H1 (cell line): ENCODE measurements at regions not wholly inside any gene's neighbourhood (a gene's known extent, or its start where the extent isn't known, plus 50 kb on each side); places are given as distances from the start of the nearest gene placed in this dataset.

ENCODE experiments used
- CTCF ChIA-PET: fragments of 300-600 bp; sonication (Branson Sonifier 250); formaldehyde crosslinking; loops from one replicate; lab custom pipeline; 2021; ENCODE audit not compliant: partially characterized antibody; lab: Charles Lee
- POLR2A ChIA-PET: fragments of 300-600 bp; sonication (Branson Sonifier 250); formaldehyde crosslinking; loops from one replicate; lab custom pipeline; 2021; ENCODE audit warnings: inconsistent platforms; ENCODE audit not compliant: partially characterized antibody; lab: Charles Lee
- DNase-seq, 2 experiments: peaks; one replicate each; pipeline versions ENCODE4 v3.0.0 to v3.0.0-alpha.2; 2010 to 2022; ENCODE audit warnings: low spot score in 2 of 2, low read depth in 1 of 2, mixed read lengths in 1 of 2
- FAIRE-seq: peaks from 2 replicates; lab custom pipeline; 2011; peaks lifted over from hg19 to GRCh38; lab: Jason Lieb, UNC
- H2AFZ ChIP-seq: 2 replicates; pipeline ENCODE4 v1.8.1; 2012; ENCODE audit warnings: low read length, inconsistent platforms
- H2AK5ac ChIP-seq: 2 replicates; pipeline ENCODE4 v1.6.1; 2013; ENCODE audit warnings: low read depth, low read length
- H2BK120ac ChIP-seq: replicated peaks from 2 replicates; pipeline ENCODE3; 2013; ENCODE audit warnings: low read depth, low read length, inconsistent platforms
- H2BK12ac ChIP-seq: 2 replicates; pipeline ENCODE4 v1.6.1; 2013; ENCODE audit warnings: low read depth, low read length
- H2BK15ac ChIP-seq: 2 replicates; pipeline ENCODE4 v1.6.1; 2013; ENCODE audit warnings: low read length
- H2BK20ac ChIP-seq: 2 replicates; pipeline ENCODE4 v1.6.1; 2013; ENCODE audit warnings: low read length
- H2BK5ac ChIP-seq: 2 replicates; pipeline ENCODE4 v1.6.1; 2013; ENCODE audit warnings: low read depth, low read length
- H3K14ac ChIP-seq: 2 replicates; pipeline ENCODE4 v1.6.1; 2013; ENCODE audit warnings: inconsistent platforms; ENCODE audit not compliant: insufficient read length
- H3K18ac ChIP-seq: 2 replicates; pipeline ENCODE4 v1.6.1; 2013; ENCODE audit warnings: low read length; ENCODE audit errors: extremely low read depth
- H3K23ac ChIP-seq: 2 replicates; pipeline ENCODE4 v1.6.1; 2013; ENCODE audit warnings: inconsistent platforms; ENCODE audit not compliant: insufficient read length
- H3K23me2 ChIP-seq: 2 replicates; pipeline ENCODE4 v1.6.1; 2013; ENCODE audit warnings: low read depth, low read length
- H3K27ac ChIP-seq: 2 replicates; pipeline ENCODE4 v1.6.1; 2011; ENCODE audit warnings: low read depth, low read length, inconsistent platforms
- H3K27me3 ChIP-seq, 4 experiments: replicated peaks in 1 of 4; 1 replicate in 1 of 4; 2 replicates in 3 of 4; pipeline versions ENCODE4 v1.6.1 to v1.8.1; 2011 to 2013; ENCODE audit warnings: low read length in 3 of 4, mild to moderate bottlenecking in 3 of 4, inconsistent platforms in 2 of 4, mixed read lengths in 2 of 4, moderate library complexity in 1 of 4; ENCODE audit not compliant: control insufficient read depth in 3 of 4, insufficient read depth in 3 of 4; ENCODE audit errors: extremely low read depth in 1 of 4
- H3K36me3 ChIP-seq, 4 experiments: 2 replicates each; pipeline versions ENCODE4 v1.6.1 to v1.8.1; 2011 to 2013; ENCODE audit warnings: mild to moderate bottlenecking in 4 of 4, low read length in 3 of 4, moderate library complexity in 2 of 4, control low read depth in 1 of 4, inconsistent platforms in 1 of 4; ENCODE audit not compliant: insufficient read depth in 4 of 4, control insufficient read depth in 2 of 4
- H3K4ac ChIP-seq: replicated peaks from 2 replicates; pipeline ENCODE3; 2013; ENCODE audit warnings: low read length, low read depth, mixed read lengths, inconsistent platforms; ENCODE audit not compliant: insufficient read length
- H3K4me1 ChIP-seq, 4 experiments: replicated peaks in 1 of 4; 1 replicate in 1 of 4; 2 replicates in 3 of 4; pipeline versions ENCODE4 v1.6.1 to v1.8.1; 2011 to 2013; ENCODE audit warnings: low read length in 3 of 4, inconsistent platforms in 2 of 4, mixed read lengths in 1 of 4; ENCODE audit not compliant: insufficient read depth in 4 of 4, control insufficient read depth in 3 of 4
- H3K4me2 ChIP-seq, 2 experiments: 2 replicates each; pipeline versions ENCODE4 v1.6.1 to v1.8.1; 2011 to 2013; ENCODE audit warnings: low read depth in 2 of 2, low read length in 2 of 2, control low read depth in 1 of 2, inconsistent platforms in 1 of 2, mild to moderate bottlenecking in 1 of 2; ENCODE audit not compliant: insufficient read depth in 1 of 2
- H3K4me3 ChIP-seq, 4 experiments: fragments of 200-600, 300-600 bp in 1 of 4; sonication (generic), shearing (Covaris generic), sonication (Bioruptor Twin) in 1 of 4; 2 replicates each; pipeline versions ENCODE4 v1.5.1 to v1.8.1; 2011 to 2016; ENCODE audit warnings: low read length in 4 of 4, low read depth in 3 of 4, control low read depth in 2 of 4, inconsistent platforms in 2 of 4, mild to moderate bottlenecking in 2 of 4, mixed read lengths in 1 of 4, moderate library complexity in 1 of 4; ENCODE audit not compliant: insufficient read depth in 2 of 4; ENCODE audit errors: extremely low read depth in 1 of 4
- H3K56ac ChIP-seq: replicated peaks from 2 replicates; pipeline ENCODE3; 2013; ENCODE audit warnings: low read depth, mild to moderate bottlenecking, mixed read lengths, low read length, inconsistent platforms; ENCODE audit not compliant: insufficient read length
- H3K79me1 ChIP-seq: 2 replicates; pipeline ENCODE4 v1.6.1; 2013; ENCODE audit warnings: low read depth, low read length, control low read depth
- H3K79me2 ChIP-seq, 2 experiments: 2 replicates each; pipeline versions ENCODE4 v1.6.1 to v1.8.1; 2012 to 2013; ENCODE audit warnings: low read length in 2 of 2, mild to moderate bottlenecking in 2 of 2, inconsistent platforms in 1 of 2; ENCODE audit not compliant: insufficient read depth in 2 of 2, control insufficient read depth in 1 of 2
- H3K9ac ChIP-seq, 4 experiments: replicated peaks in 1 of 4; 1 replicate in 1 of 4; 2 replicates in 3 of 4; pipeline versions ENCODE4 v1.6.1 to v1.8.1; 2011 to 2013; ENCODE audit warnings: low read depth in 3 of 4, low read length in 3 of 4, control low read depth in 2 of 4, mild to moderate bottlenecking in 2 of 4, moderate library complexity in 2 of 4, inconsistent platforms in 1 of 4; ENCODE audit errors: extremely low read depth in 1 of 4
- H3K9me3 ChIP-seq, 2 experiments: 2 replicates each; pipeline versions ENCODE4 v1.6.1 to v1.8.1; 2012 to 2013; ENCODE audit warnings: mild to moderate bottlenecking in 2 of 2, moderate library complexity in 2 of 2, control low read depth in 1 of 2, inconsistent platforms in 1 of 2, low read depth in 1 of 2, low read length in 1 of 2, mixed read lengths in 1 of 2; ENCODE audit not compliant: insufficient read depth in 2 of 2
- H4K20me1 ChIP-seq, 2 experiments: replicated peaks in 1 of 2; 2 replicates each; pipeline versions ENCODE3 to v1.8.1; 2011 to 2013; ENCODE audit warnings: inconsistent platforms in 2 of 2, low read length in 2 of 2, mild to moderate bottlenecking in 1 of 2; ENCODE audit not compliant: insufficient read depth in 2 of 2, control insufficient read depth in 1 of 2
- H4K5ac ChIP-seq: 2 replicates; pipeline ENCODE4 v1.6.1; 2013; ENCODE audit warnings: low read length, low read depth, mixed read lengths, inconsistent platforms; ENCODE audit not compliant: insufficient read length
- H4K8ac ChIP-seq: 2 replicates; pipeline ENCODE4 v1.8.0; 2013; ENCODE audit warnings: mild to moderate bottlenecking, moderate library complexity, low read length, inconsistent platforms; ENCODE audit not compliant: insufficient read depth; ENCODE audit errors: extremely low read depth
- H4K91ac ChIP-seq: replicated peaks from 2 replicates; pipeline ENCODE3; 2013; ENCODE audit warnings: low read length, mixed read lengths, inconsistent platforms; ENCODE audit not compliant: insufficient read length
- BRCA1 ChIP-seq: IDR thresholded peaks from 2 replicates; pipeline ENCODE4 v1.6.1; 2012; ENCODE audit warnings: low read depth, low read length, improper control_type of control experiment
- CBX5 ChIP-seq: fragments of 300-800, 300-1000 bp; sonication (generic); IDR thresholded peaks from 2 replicates; pipeline ENCODE4 v1.7.1; 2016; ENCODE audit warnings: antibody characterized with exemption, low read length, low read depth
- CHD2 ChIP-seq: IDR thresholded peaks from 2 replicates; pipeline ENCODE4 v1.6.1; 2012; ENCODE audit warnings: low read length, improper control_type of control experiment
- E2F6 ChIP-seq: IDR thresholded peaks from 2 replicates; pipeline ENCODE4 v1.6.1; 2012; ENCODE audit warnings: inconsistent platforms
- HDAC6 ChIP-seq: IDR thresholded peaks from one replicate; pipeline ENCODE4 v1.7.1; 2012; ENCODE audit warnings: low read depth, mild to moderate bottlenecking, inconsistent platforms, low read length, moderate library complexity
- JUN ChIP-seq: IDR thresholded peaks from 2 replicates; pipeline ENCODE4 v1.6.1; 2011; ENCODE audit warnings: low read depth, mild to moderate bottlenecking, improper control_type of control experiment, low read length
- JUND ChIP-seq: IDR thresholded peaks from 2 replicates; pipeline ENCODE4 v1.6.1; 2011; ENCODE audit warnings: mild to moderate bottlenecking, improper control_type of control experiment, low read length
- KDM4A ChIP-seq: IDR thresholded peaks from one replicate; pipeline ENCODE4 v1.7.1; 2012; ENCODE audit warnings: low read depth, mild to moderate bottlenecking, moderate library complexity, low read length, inconsistent platforms; ENCODE audit not compliant: severe bottlenecking
- MAX ChIP-seq: IDR thresholded peaks from 2 replicates; pipeline ENCODE4 v1.6.1; 2012; ENCODE audit warnings: inconsistent platforms
- POLR2AphosphoS5 ChIP-seq: IDR thresholded peaks from 2 replicates; pipeline ENCODE4 v1.6.1; 2011; ENCODE audit warnings: low read depth, low read length
- RAD21 ChIP-seq, 2 experiments: IDR thresholded peaks in 1 of 2; conservative IDR thresholded peaks in 1 of 2; 2 replicates each; pipeline ENCODE4 v1.6.1; 2011; ENCODE audit warnings: low read depth in 2 of 2, low read length in 2 of 2, improper control_type of control experiment in 1 of 2, inconsistent platforms in 1 of 2, mild to moderate bottlenecking in 1 of 2, moderate library complexity in 1 of 2
- RXRA ChIP-seq: IDR thresholded peaks from 2 replicates; pipeline ENCODE4 v1.6.1; 2011; ENCODE audit warnings: low read depth, mild to moderate bottlenecking, low read length, moderate library complexity; ENCODE audit not compliant: insufficient read depth
- SP2 ChIP-seq: IDR thresholded peaks from 2 replicates; pipeline ENCODE4 v1.6.1; 2012; ENCODE audit warnings: mild to moderate bottlenecking, low read length, inconsistent platforms
- TAF7 ChIP-seq: optimal IDR thresholded peaks from 2 replicates; pipeline ENCODE3; 2011; ENCODE audit warnings: low read depth, mild to moderate bottlenecking, inconsistent platforms, low read length, moderate library complexity, borderline replicate concordance
- TEAD4 ChIP-seq: IDR thresholded peaks from 2 replicates; pipeline ENCODE4 v1.6.1; 2012; ENCODE audit warnings: low read depth, low read length, inconsistent platforms, mixed read lengths
- whole genome bisulfite sequencing, 2 experiments: shearing (Covaris generic) in 1 of 2; methylation state at CpG; one replicate each; pipeline versions ENCODE4 v1.1.6 to v1.1.7; 2013 to 2015; ENCODE audit warnings: low lambda C conversion rate in 2 of 2, mixed read lengths in 2 of 2, inconsistent platforms in 1 of 2, low coverage in 1 of 2, missing lambda C conversion rate in 1 of 2; ENCODE audit not compliant: insufficient replicate concordance in 2 of 2, insufficient coverage in 1 of 2, insufficient read length in 1 of 2; ENCODE audit errors: extremely low coverage in 1 of 2, missing lambda C conversion rate in 1 of 2; 5-methylcytosine and 5-hydroxymethylcytosine counted together

- Histone ChIP-seq H2BK5ac (no peak overlapping the region), H3K4ac (no peak overlapping the region), H4K91ac (no peak overlapping the region), H3K79me2 (no peaks in the 10 kb centered on the region), H3K4me3 (no peak overlapping the region), H3K9ac (no peak overlapping the region), H3K36me3 (no peaks in the 10 kb centered on the region), H3K14ac (no peak overlapping the region), H3K4me2 (no peak overlapping the region), H3K79me1 (no peaks in the 10 kb centered on the region), H4K5ac (no peak overlapping the region), H2BK20ac (no peak overlapping the region), H3K27me3 (no peaks in the 10 kb centered on the region), H2BK12ac (no peak overlapping the region), H2BK15ac (no peak overlapping the region), H2BK120ac (no peak overlapping the region), H3K23me2 (peaks cover under 1% of the 10 kb centered on the region; the same call in 1 of the 2 replicates), H4K20me1 (no peaks in the 10 kb centered on the region), H3K18ac (no peak overlapping the region), H3K9me3 (no peaks in the 10 kb centered on the region), H3K27ac (no peak overlapping the region), H2AK5ac (no peak overlapping the region), H3K23ac (no peak overlapping the region), H3K4me1 (no peaks in the 10 kb centered on the region), H4K8ac (no peak overlapping the region), H2AFZ (no peak overlapping the region), H3K56ac (no peak overlapping the region)
- CTCF ChIA-PET = interaction anchor here (0.8 to 2.1 kb wide), 6 partner anchors 8 to 85 kb away, joined by 3 to 7 read pairs (median 4); no protein-coding TSS in a partner anchor
- 92% methylated on average over 4 of the region's 4 CpGs; no CpG with 5 or more reads in 1 of the 2 experiments for WGBS, 2 experiments
- DNase-seq = no peak
- POLR2A ChIA-PET = no interaction called here
- no peak for FAIRE-seq
- TF ChIP-seq KDM4A = no peak
- no peak for TF ChIP-seq RXRA
- no peak for TF ChIP-seq JUN
- TF ChIP-seq CBX5 = no peak
- no peak for TF ChIP-seq BRCA1
- no peak for TF ChIP-seq MAX
- TF ChIP-seq POLR2AphosphoS5 = no peak
- no peak for TF ChIP-seq TAF7
- TF ChIP-seq CHD2 = no peak
- TF ChIP-seq E2F6 = no peak
- no peak for TF ChIP-seq JUND
- TF ChIP-seq TEAD4 = no peak
- TF ChIP-seq HDAC6 = no peak
- no peak for TF ChIP-seq RAD21 (IDR thresholded peaks at IDR 0.05 in 1 of 2, conservative IDR thresholded peaks at IDR 0.05 in 1 of 2; ENCODE audit: low read depth in 2 of 2, low read length in 2 of 2)
- TF ChIP-seq SP2 = no peak
Observed at GRCh38 chr10:63889803-63890202, 368.6 kb downstream of the REEP3 start.
